ENCODE measurements at regions not wholly inside any gene's neighbourhood (a gene's known extent, or its start where the extent isn't known, plus 50 kb on each side); places are given as distances from the start of the nearest gene placed in this dataset.

- no peak for TF ChIP-seq CTCF (IDR thresholded peaks at IDR 0.05)
Measured at GRCh38 chr5:102154291-102154690, 141.8 kb downstream of the SLCO4C1 start.

- peak; percentile 86 for TF ChIP-seq CTCF (IDR thresholded peaks at IDR 0.05)
Measured at GRCh38 chr5:102153003-102153759, 142.9 kb downstream of the SLCO4C1 start.

GRCh38 chr5:102139029-102139428 is 157.1 kb downstream of the SLCO4C1 start:
- TF ChIP-seq CTCF (IDR thresholded peaks at IDR 0.05) = no peak

- no peak for TF ChIP-seq CTCF (IDR thresholded peaks at IDR 0.05)
Measured at GRCh38 chr5:102138243-102138653, 157.8 kb downstream of the SLCO4C1 start.

GRCh38 chr5:102130890-102131289 is 165.2 kb downstream of the SLCO4C1 start:
- TF ChIP-seq CTCF (IDR thresholded peaks at IDR 0.05) = no peak

- TF ChIP-seq CTCF (IDR thresholded peaks at IDR 0.05) = no peak
Measured at GRCh38 chr5:102130386-102130785, 165.7 kb downstream of the SLCO4C1 start.

GRCh38 chr5:102119252-102119651 is 176.8 kb downstream of the SLCO4C1 start:
- no peak for TF ChIP-seq CTCF (IDR thresholded peaks at IDR 0.05)

- no peak for TF ChIP-seq CTCF (IDR thresholded peaks at IDR 0.05)
Measured at GRCh38 chr5:102115736-102116135, 180.3 kb downstream of the SLCO4C1 start.
